GM18909 (cell line): ENCODE measurements at regions not wholly inside any gene's neighbourhood (a gene's known extent, or its start where the extent isn't known, plus 50 kb on each side); places are given as distances from the start of the nearest gene placed in this dataset.

Experiments used
- ATAC-seq: cut with Tn5 transposase; IDR thresholded peaks from one replicate; pipeline ENCODE4 v1.9.1; 2021; ENCODE audit warnings: mild to moderate bottlenecking; ENCODE audit not compliant: unreplicated experiment, poor library complexity

GRCh38 chr1:90413519-90413918 lies 303.6 kb downstream of the BARHL2 start:
- ATAC-seq: no peak

- no peak for ATAC-seq
Measured at GRCh38 chr1:90412563-90412962, 304.5 kb downstream of the BARHL2 start.

DNA sequence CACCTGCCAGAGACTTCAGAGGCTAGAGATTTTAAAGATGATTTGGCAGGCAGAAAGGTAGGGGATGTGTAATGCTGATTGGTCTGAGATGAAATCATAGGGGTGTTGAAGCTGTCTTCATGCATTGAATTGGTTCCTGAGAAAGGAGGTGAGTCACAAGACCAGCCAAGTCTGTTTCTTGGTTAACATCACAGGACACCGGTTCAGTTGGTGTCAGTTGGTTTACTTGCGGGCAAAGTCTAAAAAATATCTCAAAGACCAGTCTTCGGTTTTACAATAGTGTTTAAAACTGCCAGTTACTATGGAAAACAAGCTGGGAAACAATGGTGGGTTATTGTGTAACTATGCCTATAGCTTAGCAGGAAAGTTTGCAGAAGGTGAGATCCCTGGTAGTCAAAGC lies 305.9 kb downstream of the BARHL2 start:
- no peak for ATAC-seq

- no peak for ATAC-seq
Measured at GRCh38 chr1:90407737-90408136, 309.4 kb downstream of the BARHL2 start.

DNA sequence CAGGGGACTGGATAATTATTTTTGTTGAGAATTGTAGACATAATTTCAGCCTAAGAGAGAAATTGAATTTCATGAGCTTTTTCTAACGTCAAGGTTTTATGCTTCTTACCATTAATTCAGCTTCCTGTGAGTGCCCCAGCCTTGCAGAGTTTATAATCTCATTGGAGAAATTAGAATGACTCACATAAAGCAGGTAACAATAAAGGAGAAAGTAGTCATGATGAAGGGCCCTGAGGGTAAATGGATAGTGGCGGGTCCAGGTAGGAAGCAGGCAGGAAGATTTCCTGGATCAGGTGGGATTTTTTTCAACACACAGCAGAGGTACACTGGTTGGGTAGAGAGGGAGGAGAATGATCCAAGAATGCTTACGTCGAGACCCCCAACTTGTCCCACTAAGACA lies 311.4 kb downstream of the BARHL2 start:
- ATAC-seq: no peak

DNA sequence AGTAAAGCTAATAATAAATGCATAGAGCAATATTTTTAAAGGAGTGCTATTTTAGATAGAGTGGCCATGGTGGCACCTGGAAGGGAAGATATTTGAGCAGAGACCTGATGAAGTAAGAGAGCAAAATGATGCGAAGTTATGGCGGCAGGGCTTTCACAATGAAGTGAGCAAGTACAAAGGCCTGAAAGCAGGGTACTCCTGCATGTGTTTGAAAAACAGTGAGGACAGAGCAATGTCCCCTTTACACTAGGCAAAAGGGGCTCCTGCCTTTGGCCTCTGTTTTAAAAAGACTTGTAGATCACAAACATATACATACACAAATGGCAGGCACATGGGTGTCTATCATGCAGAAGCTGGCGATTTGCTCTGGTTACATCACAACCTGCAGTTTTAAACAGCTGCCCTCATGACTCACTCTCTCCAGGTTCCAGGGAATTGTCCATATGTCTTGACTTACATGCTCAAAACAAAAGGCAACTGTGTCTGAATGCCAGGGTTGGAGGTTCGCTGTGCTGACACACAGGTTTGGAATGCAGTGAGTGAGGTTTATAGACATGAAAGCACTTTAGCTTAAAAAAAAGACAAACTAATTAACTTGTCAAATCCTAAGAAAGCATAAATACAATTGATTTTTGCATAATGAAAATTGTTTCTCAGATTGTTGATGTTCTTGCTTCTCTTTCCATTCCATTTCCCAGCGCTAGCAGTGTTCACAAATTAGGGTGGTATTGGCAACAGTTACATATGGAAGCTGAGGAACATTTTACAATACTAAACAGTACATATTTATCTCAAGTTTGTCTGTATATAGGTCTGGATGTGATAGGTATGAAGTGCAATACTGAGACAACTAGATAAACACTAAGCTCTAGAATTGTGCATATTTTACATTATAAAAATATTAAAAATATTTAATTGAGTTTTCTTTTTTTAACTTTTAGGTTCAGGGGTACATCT lies 313.9 kb downstream of the BARHL2 start:
- no peak for ATAC-seq

- no peak for ATAC-seq
Measured at GRCh38 chr1:90400131-90400530, 317.0 kb downstream of the BARHL2 start.

DNA sequence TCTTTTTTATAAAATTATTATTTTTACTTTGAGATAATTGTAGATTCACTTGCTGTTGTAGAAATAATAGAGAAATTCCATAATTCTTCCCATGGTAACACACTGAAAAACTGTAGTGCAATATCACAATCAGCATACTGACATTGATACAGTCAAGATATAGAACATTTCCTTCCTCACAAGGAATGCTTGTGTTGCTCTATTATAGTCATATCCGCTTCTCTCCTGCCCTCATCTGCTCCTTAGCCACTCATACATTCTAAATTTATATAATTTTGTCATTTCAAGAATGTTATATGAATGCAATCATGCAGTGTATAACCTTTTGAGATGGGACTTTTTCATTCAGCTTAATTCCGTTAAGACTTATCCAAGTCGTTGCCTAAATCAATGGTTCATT lies 320.2 kb downstream of the BARHL2 start:
- no peak for ATAC-seq

- ATAC-seq: no peak
Measured at GRCh38 chr1:90394247-90394646, 322.9 kb downstream of the BARHL2 start.

DNA sequence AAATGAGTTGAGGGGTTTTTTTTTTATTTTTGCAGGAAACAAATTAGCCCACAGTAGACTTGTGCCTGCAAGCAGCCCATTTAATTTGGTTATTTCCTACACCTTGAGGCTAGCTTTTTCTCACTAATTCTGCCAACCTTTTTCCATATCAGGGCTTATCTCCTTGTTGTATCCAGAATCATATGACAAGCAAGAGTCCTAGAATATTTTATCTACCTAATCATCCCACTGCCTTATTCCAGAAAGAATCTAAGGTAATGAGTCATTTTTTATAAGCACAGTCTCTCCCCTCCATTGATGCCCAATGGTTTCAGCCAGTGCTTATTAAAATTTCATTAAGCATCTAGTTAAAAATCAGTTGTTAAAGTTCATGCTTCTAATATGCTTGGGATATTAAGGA lies 324.1 kb downstream of the BARHL2 start:
- no peak for ATAC-seq

DNA sequence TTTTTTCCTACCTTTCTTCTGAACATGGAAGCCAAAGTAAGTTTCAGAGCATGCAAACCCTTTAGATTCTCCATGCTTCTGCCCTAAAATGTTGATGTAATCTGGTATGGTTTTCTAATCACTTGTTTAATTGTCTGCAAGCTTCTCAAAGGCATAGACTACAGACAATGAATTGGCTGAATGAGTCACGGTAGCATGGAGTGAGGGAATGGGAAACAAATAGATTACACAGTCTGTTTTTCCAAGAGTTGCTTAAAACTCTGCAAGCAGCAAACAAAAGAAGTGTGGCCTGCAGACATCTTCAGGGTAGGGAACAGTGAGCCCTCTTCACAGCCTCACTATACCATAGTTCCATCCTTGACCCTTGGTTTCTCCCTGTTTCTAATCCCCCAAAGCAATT lies 326.0 kb downstream of the BARHL2 start:
- no peak for ATAC-seq

- no peak for ATAC-seq
Measured at GRCh38 chr1:90387805-90388204, 329.3 kb downstream of the BARHL2 start.

DNA sequence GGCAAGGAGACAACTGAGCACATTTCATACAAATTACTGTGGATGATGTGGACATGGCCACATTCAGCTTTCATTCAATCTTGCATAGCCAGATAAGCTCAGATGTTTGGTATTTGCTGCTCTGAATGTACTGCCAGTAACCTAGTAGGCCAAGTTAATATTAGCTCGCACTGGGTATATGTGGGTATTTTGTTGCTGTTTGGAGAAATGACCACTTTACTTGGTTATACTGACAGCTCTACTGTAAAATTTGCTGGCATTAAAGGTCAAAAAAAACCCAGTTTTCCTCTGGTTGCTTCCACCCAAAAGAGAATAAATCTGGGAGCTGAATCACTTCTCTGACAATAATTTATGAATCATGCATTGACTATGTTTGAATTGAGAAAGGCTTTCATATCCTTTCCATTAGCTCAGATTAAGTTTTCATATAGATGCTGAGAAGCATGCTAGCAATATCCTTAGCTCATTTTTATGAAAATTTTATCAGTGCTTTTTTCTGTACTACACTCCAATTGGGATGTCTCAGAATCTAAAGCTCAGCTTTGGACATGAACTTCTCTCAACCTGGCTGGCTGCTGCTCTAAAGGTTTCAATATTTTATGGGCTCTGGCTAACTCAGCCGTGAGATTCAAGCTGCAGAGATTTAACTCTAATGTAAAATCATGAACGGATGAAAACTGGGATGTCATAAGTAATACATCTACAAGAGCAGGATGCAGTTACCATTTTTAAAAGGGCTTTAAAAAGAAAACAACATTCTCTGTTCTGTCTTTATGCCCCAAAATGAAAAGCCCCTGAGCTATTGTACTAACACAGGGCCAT lies 330.0 kb downstream of the BARHL2 start:
- ATAC-seq: no peak

DNA sequence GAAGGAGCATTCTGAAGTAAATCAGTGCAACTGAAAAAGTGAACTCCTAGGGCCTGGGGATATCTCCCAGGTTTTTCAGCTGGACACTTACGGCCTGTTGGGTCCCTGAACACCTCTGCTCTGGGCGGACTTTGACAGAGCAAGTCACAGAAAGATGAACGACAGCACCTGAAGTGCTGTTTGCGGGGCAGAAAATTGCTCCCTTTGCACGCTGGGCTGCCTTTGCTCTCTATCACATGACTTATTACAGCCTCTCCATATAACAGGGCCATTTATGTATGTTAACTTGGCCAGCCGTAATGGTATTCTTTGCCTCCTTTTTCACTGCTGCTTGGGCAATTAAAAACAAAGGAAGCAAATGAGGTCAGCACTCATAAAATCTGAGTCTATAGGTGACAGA lies 332.9 kb downstream of the BARHL2 start:
- ATAC-seq: no peak

DNA sequence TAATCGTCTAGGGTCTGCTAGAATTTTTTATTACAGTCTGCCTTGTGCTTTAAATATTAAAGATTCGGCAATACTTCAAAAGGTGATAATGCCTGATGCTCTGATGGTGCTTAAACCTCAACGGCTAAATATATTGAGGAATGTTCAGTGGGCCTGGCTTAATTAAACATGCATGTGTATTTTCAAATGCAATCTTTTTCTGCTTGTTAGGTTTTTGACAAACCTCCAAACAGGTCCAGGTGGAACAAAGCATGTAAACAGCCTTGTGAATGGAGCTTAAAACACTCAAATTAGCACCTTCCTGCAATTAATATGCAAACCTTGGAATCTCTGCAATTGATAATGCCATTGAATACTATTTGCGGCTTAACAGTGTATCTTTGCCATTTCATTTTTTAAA lies 334.9 kb downstream of the BARHL2 start:
- ATAC-seq: no peak

DNA sequence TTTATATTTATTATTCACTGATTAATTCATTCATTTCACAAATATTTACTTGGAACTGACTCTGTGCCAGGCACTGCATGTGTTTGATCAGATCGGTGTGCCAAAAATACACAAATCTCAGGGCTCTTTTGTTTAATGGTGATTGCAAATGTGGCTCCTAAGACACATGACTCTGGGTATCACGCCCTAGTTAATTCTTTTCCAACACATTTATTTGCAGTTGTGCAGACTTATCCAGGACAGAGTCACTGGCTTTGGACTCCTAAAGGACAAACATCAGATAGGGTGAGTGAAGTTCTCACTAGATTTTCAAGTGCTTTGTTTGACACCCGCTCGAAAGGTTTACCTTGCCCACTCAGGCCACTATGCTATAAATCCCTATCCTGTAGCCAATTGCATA lies 335.5 kb downstream of the BARHL2 start:
- no peak for ATAC-seq

- no peak for ATAC-seq
Measured at GRCh38 chr1:90371448-90371813, 345.7 kb downstream of the BARHL2 start.

DNA sequence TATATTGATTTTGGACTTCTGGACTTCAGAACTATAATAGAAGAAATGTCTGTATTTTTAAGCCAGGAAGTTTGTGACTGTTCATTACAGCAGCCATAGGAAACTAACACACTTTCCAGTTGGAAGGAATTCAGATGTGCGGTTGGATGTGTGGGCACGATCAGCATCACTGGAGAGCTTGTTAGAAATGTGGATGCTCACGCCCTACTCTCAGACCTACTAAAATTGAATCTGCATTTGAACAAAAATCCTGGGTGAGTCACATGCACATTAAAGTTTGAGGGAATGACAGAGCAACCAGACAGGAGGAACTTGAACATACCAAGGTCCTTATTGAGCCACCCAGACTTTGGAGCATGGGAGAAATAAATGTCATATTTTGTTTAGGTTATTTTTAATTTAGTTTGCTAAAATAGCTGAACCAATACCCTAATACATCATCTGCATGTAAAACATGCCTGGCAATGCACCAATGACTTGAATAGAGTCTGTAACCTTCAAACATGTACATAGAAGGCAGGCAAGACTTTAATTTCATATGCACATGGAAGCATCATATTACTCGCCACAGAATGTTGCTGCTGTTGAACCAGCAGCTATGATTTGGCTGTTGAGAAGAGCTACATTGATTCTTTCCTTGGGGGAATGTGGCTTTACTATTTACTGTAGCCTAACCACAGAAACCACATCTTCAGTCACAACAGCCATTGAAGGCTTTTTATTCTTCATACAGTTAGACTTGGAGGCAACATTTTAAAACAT lies 346.2 kb downstream of the BARHL2 start:
- ATAC-seq: no peak

DNA sequence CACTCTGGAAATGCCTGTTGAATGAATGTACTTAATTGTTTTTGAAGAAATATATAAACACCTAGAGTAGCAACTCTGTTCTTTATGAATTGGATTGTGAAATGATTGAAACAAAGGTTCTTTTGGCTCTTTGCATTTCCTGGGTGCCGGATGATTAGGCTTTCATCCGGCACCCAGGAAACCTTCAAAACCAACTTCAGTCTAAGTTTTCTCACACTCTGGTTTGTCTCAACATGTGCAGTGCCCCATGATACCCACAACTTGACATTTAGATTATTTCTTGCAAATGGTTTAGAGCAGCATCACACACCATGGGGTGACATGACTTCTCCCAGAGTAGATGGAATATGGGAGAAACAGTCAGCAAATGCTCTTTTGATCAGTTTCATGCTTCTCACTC lies 354.9 kb downstream of the BARHL2 start:
- no peak for ATAC-seq

GRCh38 chr1:90361026-90361425 lies 356.1 kb downstream of the BARHL2 start:
- no peak for ATAC-seq

- ATAC-seq: no peak
Measured at GRCh38 chr1:90359994-90360393, 357.1 kb downstream of the BARHL2 start.
